DMS79 treated with DMSO at 0.1 percent for 48 hours (cell line): ENCODE measurements at regions not wholly inside any gene's neighbourhood (a gene's known extent, or its start where the extent isn't known, plus 50 kb on each side); places are given as distances from the start of the nearest gene placed in this dataset.
"Not testable (repeated sequence)": the region's sequence is repeated elsewhere in the genome, so short reads cannot be mapped to it uniquely, and the experiment has no call there.

ENCODE experiments used
- DNase-seq: peaks from one replicate; lab custom pipeline; 2025; lab: John Stamatoyannopoulos, UW

DNA sequence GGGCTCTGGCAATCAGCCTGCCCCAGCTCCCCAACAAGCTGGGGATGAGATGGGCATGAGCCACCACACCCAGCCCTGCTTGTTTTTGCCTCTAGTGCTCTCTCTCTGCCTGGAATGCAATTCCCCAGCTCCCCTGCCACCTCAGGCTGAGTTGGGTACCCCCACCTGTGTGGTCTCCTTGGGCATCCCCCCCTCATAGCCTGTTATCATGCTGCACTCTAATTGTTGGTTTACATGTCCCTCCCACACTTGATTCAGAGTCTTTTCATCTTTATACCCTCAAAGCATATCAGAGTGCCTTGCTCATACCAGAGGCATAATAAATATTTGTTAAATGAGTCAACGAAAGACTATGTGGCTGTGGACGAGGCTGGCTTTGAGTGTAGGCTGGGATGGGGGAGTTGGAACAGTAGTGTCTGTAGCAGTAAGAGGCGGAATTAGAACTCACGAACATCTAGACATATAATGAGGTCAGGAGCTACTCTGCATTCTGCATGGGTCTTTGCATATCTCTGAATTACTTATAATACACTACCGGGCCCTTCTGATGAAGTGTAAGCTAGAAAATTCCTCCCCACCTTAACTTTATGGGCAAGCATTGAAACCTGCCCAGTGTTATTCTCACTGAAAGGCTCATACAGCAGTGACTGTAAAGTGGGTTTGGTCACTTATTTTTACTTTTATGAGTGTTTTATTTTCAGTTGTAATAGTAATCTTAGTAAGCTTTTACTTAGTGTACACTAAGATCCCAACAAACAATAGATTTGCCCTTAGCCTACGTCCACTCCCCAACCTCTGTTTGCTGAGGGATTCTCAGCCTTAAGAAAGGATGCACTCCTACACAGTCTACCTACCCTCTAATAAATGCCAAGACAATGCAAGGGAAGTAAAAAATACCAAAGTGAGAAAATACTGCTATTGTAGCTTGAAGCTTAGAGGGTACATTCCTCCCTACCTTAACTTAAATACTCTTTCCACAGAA lies 58.7 kb downstream of the EDN1 start:
- no peak for DNase-seq

- DNase-seq: no peak
These were observed 60.5 kb downstream of the EDN1 start for GRCh38 chr6:12350644-12351170.

DNA sequence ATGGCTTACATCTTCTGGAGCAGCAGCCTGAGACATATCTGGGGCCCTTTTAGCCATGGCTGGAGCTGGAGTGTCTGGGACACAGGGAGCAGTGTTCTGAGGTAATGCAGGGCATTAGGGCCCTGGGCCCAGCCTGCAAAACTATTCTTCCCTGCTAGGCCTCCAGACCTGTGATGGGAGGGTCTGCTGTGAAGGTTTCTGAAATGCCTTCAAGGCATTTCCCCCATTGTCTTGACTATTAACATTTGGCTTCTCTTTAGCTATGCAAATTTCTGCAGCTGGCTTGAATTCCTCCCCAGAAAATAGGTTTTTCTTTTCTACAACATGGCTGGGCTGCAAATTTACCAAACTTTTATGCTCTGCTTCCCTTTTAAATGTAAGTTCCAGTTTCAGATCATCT lies 61.5 kb downstream of the EDN1 start:
- no peak for DNase-seq

- no peak for DNase-seq
These were observed 63.6 kb downstream of the EDN1 start for GRCh38 chr6:12353731-12354130.

- DNase-seq: no peak
These were observed 64.3 kb downstream of the EDN1 start for GRCh38 chr6:12354499-12354898.

DNA sequence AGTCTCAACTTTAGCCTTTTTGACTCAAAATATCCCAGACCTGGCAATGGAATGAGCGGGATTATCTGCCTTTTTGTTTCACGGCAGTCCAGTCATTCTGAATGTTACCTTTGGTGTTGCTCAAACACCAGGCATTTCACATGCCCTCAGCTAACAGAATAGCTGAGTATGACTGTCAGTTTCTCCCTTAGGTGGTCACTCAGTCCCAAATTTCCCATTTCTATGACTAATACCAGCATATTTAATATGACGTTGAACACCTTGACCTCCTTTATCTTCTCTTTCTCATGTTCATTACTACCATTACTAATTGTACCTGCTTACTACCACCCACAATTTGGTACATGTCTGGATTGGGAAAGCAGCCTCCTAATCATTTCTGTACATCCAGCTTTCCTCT lies 65.2 kb downstream of the EDN1 start:
- no peak for DNase-seq

- DNase-seq: no peak
These were observed 66.3 kb downstream of the EDN1 start for GRCh38 chr6:12356431-12356830.

GRCh38 chr6:12356983-12357972 lies 67.1 kb downstream of the EDN1 start:
- DNase-seq: no peak

- no peak for DNase-seq
These were observed 68.9 kb downstream of the EDN1 start for GRCh38 chr6:12359036-12359435.

GRCh38 chr6:12361042-12361765 lies 71.0 kb downstream of the EDN1 start:
- DNase-seq: no peak

DNA sequence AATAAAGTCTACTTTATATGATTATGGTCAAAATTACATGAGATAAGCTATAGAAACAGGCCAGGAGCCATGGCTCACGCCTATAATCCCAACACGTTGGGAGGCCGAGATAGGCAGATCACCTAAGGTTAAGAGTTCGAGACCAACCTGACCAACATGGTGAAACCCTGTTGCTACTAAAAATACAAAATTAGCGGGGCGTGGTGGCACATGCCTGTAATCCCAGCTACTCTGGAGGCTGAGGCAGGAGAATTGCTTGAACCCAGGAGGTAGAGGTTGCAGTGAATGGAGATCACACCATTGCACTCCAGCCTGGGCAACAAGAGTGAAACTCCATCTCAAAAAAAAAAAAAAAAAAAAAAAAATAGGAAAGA lies 73.1 kb downstream of the EDN1 start:
- DNase-seq: not testable (repeated sequence)

DNA sequence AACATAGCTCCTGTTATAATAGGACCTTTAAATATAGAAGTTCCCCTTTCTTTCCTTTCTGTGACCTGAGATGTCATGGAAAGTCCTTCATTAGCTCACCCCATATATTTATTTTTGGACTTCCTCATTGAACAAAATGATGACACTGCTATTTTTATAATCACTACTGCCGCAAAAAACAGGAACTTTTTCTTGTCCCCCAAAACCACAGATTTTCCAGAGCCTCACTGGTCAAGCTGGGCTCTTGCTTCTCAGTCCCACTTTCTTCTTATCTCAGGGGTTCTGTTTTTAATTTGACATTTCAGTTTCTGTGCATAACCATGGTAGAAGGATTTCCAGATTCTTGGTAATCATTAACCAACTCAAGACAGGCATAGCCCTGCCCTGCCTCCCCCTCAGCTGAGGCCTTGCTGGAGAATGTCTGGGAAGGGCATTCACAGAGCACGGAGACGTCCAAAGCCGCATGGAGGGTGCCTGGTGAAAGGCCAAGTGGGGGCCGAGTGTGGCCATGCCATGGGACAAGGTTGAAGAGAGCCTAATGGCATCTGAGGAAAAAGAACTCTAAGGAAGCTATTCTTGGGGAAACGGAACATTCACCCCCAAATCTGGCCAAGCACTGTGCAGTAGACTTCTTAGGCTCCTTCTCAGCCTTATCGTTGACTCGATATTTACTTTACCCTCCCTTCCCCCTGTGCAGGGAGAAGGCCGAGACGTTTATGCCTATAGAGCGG lies 73.7 kb downstream of the EDN1 start:
- no peak for DNase-seq

GRCh38 chr6:12364621-12365020 lies 74.5 kb downstream of the EDN1 start:
- no peak for DNase-seq

GRCh38 chr6:12366731-12367130 lies 76.6 kb downstream of the EDN1 start:
- DNase-seq: no peak

DNA sequence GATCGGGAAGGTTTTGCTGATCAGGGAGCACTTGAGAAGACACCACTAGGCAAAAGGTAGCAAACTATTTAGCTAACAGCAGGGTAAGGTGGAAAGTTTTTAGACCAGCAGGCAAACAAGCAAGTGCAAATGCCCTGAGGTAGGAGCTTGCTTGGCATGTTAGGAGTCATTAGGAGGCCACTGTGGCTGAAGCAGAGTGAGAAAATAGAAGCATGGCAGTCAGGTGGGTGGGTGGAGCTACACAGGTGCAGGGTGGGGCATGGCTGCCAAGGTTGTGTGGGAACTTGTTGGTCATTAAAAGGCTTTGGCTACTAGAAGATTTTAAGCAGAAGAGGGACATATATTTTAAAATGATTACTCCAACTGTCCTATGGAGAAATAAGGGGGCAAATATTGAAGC lies 77.3 kb downstream of the EDN1 start:
- DNase-seq: no peak

DNA sequence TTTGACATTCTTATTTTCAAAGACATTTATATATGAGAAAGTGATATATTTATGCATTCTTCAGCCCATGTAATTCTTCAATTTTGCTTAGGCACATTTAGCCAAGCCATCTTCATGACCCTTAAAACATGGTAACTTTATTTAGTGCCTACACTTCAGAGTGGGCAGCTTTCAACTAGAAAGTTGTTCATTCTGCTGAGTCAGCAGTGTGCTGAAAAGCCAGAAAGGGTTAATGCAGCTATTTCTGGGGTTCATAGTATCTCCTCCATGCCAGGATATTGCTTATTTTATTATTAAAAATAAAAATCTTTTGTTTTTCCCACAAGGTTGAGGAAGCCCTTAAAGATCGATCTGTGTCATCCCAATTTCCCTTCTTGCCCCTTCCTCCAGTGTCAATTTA lies 79.2 kb downstream of the EDN1 start:
- DNase-seq: no peak

DNA sequence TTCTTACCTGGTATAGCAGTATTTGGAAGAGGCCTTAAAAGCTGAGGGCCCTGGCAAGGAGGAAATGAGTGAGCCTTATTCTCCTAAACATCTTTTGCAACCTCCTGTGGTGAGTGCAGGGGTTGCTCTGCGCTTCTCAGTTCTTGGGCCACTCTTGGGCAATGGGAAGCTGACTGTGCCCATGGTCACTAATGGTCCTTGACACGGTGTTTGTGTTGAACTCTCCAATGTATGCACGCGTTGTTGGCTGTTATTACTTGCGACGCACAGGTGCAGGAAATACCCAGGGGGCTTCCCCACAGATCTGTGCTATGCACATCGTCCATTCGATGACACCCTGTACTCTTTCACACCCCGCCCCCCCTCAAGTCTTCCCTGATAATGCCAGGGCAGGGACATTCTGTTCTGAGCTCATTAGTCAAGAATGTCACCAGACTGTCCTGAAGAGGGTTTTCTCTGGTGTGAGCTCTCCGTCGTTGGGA lies 79.7 kb downstream of the EDN1 start:
- DNase-seq: no peak

DNA sequence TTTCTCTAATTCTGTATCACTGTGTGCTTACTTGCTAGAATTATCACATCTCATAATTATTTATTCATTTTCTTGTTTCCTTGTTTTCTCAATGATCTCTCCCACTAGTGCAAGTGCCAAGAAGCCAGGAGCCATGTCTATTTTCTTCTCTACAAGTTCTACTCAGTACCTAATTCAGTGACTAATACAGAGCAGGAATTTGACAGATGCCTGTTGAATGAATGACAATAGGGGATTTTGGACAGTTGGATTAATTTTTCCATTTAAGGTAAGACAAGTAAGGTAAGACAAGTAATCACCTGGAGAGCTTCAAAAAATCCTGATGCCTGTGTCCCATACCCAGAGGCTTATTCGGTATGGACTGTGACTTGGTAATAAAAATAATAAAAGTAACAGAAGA lies 81.0 kb downstream of the EDN1 start:
- DNase-seq: no peak

DNA sequence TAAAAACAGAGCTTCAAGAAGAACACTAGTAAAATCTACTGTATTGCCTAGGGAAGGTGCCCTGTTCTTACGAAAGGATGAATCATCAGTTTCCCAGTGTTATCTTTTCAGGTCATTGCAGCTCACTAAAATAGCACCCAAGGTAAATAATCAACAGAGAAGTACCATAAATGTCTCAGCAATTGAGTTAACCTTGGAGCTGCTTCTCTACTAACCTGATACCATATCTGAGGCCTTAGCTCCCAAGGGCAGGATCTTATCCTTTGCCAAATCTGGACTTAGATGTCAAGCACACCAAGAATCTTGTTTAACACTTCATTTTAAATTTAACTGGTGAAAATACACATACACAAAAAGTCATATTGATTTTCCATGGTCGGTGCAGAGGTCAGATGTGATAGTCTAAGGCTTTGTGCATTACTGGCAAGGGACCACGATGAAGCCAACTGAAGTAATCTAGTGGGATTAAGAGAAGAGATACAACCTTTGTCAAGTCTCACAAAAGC lies 81.5 kb downstream of the EDN1 start:
- DNase-seq: no peak

DNA sequence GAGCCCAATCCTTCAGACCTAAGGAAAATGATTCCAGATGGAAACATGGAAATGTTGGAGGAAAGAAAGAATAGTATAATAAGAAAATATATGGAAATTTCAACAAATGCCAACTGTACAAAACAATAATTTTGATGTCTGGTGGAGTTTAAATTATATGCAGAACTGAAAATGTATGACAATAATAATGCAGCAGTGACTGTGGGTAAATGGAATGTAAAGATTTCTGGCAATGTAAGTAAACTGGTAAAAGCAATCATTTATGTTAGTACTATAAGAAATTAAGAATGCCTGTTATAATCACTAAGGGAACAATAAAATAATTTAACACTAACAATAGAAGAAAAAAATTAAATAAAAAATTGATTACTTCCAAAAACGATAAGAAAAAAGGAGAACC lies 89.0 kb downstream of the EDN1 start:
- DNase-seq: no peak

DNA sequence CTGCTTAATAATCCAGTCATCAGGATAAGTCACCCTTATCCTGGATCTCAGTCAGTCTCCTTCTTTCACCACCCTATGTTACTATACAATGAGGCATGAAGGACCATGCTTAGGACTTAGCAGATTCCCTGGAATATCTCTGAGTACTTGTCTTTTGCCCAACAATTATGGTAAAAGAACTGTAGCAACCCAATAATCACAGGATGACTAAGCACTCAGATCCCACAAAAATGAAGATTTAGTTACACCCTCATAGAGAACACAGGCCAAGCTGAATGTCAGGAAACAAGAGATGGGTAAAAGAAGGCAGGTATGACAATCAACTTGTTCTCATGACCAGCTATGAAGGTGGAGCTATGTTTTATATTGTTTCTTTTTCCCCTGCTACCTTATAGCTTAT lies 91.4 kb downstream of the EDN1 start:
- DNase-seq: no peak
